IMR-90 (cell line): ENCODE measurements at regions not wholly inside any gene's neighbourhood (a gene's known extent, or its start where the extent isn't known, plus 50 kb on each side); places are given as distances from the start of the nearest gene placed in this dataset.

Source experiments
- BHLHE40 ChIP-seq: fragments of 150-350 bp; IDR thresholded peaks from 2 replicates; pipeline ENCODE4 v1.6.1; 2016; ENCODE audit warnings: mild to moderate bottlenecking, low read depth, low read length
- MAZ ChIP-seq: IDR thresholded peaks from 2 replicates; pipeline ENCODE4 v1.6.1; 2012; ENCODE audit warnings: low read depth, mild to moderate bottlenecking, low read length, improper control_type of control experiment, moderate library complexity, borderline replicate concordance
- POLR2A ChIP-seq: IDR thresholded peaks from 2 replicates; pipeline ENCODE4 v1.6.1; 2012; ENCODE audit warnings: mild to moderate bottlenecking, low read depth, low read length
- RFX5 ChIP-seq: IDR thresholded peaks from 2 replicates; pipeline ENCODE4 v1.8.0; 2012; ENCODE audit warnings: low read depth, mild to moderate bottlenecking, low read length, moderate library complexity
- TF ChIP-seq, protein P1 (sequence below): conservative IDR thresholded peaks from 2 replicates; pipeline ENCODE4 v1.5.1; 2012; ENCODE audit warnings: mild to moderate bottlenecking, low read depth, low read length, improper control_type of control experiment
- TF ChIP-seq, protein P2 (sequence below): fragments of 150-350 bp; IDR thresholded peaks from 2 replicates; pipeline ENCODE4 v1.6.1; 2017; ENCODE audit warnings: mild to moderate bottlenecking, antibody characterized with exemption, low read length, low read depth
- TF ChIP-seq, protein P3 (sequence below): fragments of 150-350 bp; IDR thresholded peaks from 2 replicates; pipeline ENCODE4 v1.6.1; 2016; ENCODE audit warnings: low read depth, mild to moderate bottlenecking, low read length, moderate library complexity, borderline replicate concordance

DNA sequence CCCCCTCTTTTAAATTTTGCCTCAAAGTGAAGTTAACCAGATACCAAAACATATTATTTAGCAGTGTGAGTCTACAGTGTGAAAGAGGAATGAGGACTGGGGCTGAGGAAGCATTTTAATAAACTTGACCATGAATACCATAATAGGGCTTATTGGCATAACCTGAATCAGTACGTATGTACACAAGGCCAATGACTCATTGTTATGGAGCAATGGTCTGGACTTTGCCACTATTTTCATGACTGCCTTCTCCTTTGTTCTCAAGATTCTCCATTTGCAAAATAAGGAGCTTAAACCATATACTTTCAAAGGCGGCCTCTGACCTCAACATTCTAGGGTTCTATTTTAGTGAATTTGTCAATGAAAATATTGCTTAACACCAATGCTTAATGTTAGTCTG lies 102.8 kb upstream of the OR13H1 start:
- TF ChIP-seq POLR2A: no peak
- no peak for TF ChIP-seq MAZ
- TF ChIP-seq, protein P1, sequence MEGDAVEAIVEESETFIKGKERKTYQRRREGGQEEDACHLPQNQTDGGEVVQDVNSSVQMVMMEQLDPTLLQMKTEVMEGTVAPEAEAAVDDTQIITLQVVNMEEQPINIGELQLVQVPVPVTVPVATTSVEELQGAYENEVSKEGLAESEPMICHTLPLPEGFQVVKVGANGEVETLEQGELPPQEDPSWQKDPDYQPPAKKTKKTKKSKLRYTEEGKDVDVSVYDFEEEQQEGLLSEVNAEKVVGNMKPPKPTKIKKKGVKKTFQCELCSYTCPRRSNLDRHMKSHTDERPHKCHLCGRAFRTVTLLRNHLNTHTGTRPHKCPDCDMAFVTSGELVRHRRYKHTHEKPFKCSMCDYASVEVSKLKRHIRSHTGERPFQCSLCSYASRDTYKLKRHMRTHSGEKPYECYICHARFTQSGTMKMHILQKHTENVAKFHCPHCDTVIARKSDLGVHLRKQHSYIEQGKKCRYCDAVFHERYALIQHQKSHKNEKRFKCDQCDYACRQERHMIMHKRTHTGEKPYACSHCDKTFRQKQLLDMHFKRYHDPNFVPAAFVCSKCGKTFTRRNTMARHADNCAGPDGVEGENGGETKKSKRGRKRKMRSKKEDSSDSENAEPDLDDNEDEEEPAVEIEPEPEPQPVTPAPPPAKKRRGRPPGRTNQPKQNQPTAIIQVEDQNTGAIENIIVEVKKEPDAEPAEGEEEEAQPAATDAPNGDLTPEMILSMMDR: no peak
- TF ChIP-seq, protein P2, sequence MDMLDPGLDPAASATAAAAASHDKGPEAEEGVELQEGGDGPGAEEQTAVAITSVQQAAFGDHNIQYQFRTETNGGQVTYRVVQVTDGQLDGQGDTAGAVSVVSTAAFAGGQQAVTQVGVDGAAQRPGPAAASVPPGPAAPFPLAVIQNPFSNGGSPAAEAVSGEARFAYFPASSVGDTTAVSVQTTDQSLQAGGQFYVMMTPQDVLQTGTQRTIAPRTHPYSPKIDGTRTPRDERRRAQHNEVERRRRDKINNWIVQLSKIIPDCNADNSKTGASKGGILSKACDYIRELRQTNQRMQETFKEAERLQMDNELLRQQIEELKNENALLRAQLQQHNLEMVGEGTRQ: no peak
- no peak for TF ChIP-seq RFX5
- no peak for TF ChIP-seq BHLHE40
- TF ChIP-seq, protein P3, sequence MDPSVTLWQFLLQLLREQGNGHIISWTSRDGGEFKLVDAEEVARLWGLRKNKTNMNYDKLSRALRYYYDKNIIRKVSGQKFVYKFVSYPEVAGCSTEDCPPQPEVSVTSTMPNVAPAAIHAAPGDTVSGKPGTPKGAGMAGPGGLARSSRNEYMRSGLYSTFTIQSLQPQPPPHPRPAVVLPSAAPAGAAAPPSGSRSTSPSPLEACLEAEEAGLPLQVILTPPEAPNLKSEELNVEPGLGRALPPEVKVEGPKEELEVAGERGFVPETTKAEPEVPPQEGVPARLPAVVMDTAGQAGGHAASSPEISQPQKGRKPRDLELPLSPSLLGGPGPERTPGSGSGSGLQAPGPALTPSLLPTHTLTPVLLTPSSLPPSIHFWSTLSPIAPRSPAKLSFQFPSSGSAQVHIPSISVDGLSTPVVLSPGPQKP: no peak
